GM20000 (cell line): ENCODE measurements at regions not wholly inside any gene's neighbourhood (a gene's known extent, or its start where the extent isn't known, plus 50 kb on each side); places are given as distances from the start of the nearest gene placed in this dataset.

Experiments used
- DNase-seq: peaks from one replicate; pipeline ENCODE4 v3.0.0; 2012; ENCODE audit warnings: low spot score
- CTCF ChIP-seq: IDR thresholded peaks from 2 replicates; pipeline ENCODE4 v1.5.1; 2012; ENCODE audit warnings: mild to moderate bottlenecking, control low read depth; ENCODE audit errors: extremely low read depth, missing control alignments

GRCh38 chr7:106978425-106979420 lies 65.8 kb upstream of the PRKAR2B start:
- no peak for DNase-seq

GRCh38 chr7:106979551-106980357 lies 64.8 kb upstream of the PRKAR2B start:
- TF ChIP-seq CTCF: no peak
- no peak for DNase-seq

More at GRCh38 chr7:106978425-106979420, 65.8 kb upstream of the PRKAR2B start:
- TF ChIP-seq CTCF: no peak

- no peak for TF ChIP-seq CTCF
- DNase-seq: no peak
Observed at GRCh38 chr7:106980358-106980685, 64.2 kb upstream of the PRKAR2B start.

- no peak for TF ChIP-seq CTCF
Observed at GRCh38 chr7:106982415-106982814, 62.1 kb upstream of the PRKAR2B start.

GRCh38 chr7:106984034-106984433 lies 60.5 kb upstream of the PRKAR2B start:
- no peak for DNase-seq
- TF ChIP-seq CTCF: no peak

More at GRCh38 chr7:106982415-106982814, 62.1 kb upstream of the PRKAR2B start:
- DNase-seq: no peak

- no peak for DNase-seq
- TF ChIP-seq CTCF: no peak
Observed at GRCh38 chr7:106986450-106986977, 58.0 kb upstream of the PRKAR2B start.
